ENCODE measurements at regions not wholly inside any gene's neighbourhood (a gene's known extent, or its start where the extent isn't known, plus 50 kb on each side); places are given as distances from the start of the nearest gene placed in this dataset.

GRCh38 chr12:42023733-42024494, 120.8 kb downstream of the GXYLT1 start:
- no peak for TF ChIP-seq YY1 (tag by site-specific recombination; IDR thresholded peaks at IDR 0.05)
- TF ChIP-seq CTCF (tag by site-specific recombination; IDR thresholded peaks at IDR 0.05): peak; percentile 91
- TF ChIP-seq REST (tag by site-specific recombination; IDR thresholded peaks at IDR 0.05): no peak

All from HEK293 (cell line).